GM12874 (cell line): ENCODE measurements at regions not wholly inside any gene's neighbourhood (a gene's known extent, or its start where the extent isn't known, plus 50 kb on each side); places are given as distances from the start of the nearest gene placed in this dataset.

Experiments
- CTCF ChIP-seq: IDR thresholded peaks from 2 replicates; pipeline ENCODE4 v1.5.1; 2011; ENCODE audit warnings: low read depth, mild to moderate bottlenecking, control low read depth, low read length, moderate library complexity; ENCODE audit not compliant: insufficient read depth

- TF ChIP-seq CTCF = no peak
Measured at GRCh38 chr10:108250936-108251620, 1086.6 kb upstream of the SORCS1 start.

- peak; percentile 34; the same call in 1 of the 2 replicates for TF ChIP-seq CTCF
Measured at GRCh38 chr10:108249940-108250339, 1085.4 kb upstream of the SORCS1 start.

- TF ChIP-seq CTCF = no peak
Measured at GRCh38 chr10:108244443-108245228, 1080.1 kb upstream of the SORCS1 start.

- no peak for TF ChIP-seq CTCF
Measured at GRCh38 chr10:108241166-108241565, 1076.7 kb upstream of the SORCS1 start.

- TF ChIP-seq CTCF = no peak
Measured at GRCh38 chr10:108238261-108238660, 1073.8 kb upstream of the SORCS1 start.

GRCh38 chr10:108230478-108231170, 1066.1 kb upstream of the SORCS1 start:
- TF ChIP-seq CTCF = no peak

GRCh38 chr10:108208732-108209131, 1044.2 kb upstream of the SORCS1 start:
- TF ChIP-seq CTCF = no peak
